HL-60 (cell line): ENCODE measurements at regions not wholly inside any gene's neighbourhood (a gene's known extent, or its start where the extent isn't known, plus 50 kb on each side); places are given as distances from the start of the nearest gene placed in this dataset.
"Not testable (repeated sequence)": the region's sequence is repeated elsewhere in the genome, so short reads cannot be mapped to it uniquely, and the experiment has no call there.

ENCODE experiments used
- POLR2AphosphoS5 ChIP-seq: IDR thresholded peaks from 2 replicates; pipeline ENCODE4 v1.6.1; 2012; ENCODE audit warnings: low read depth
- TF ChIP-seq, protein P1 (sequence below): IDR thresholded peaks from one replicate; pipeline ENCODE4 v1.5.1; 2011; ENCODE audit warnings: low read length, control low read depth, inconsistent platforms; ENCODE audit not compliant: insufficient read depth
- TF ChIP-seq, protein P2 (sequence below): IDR thresholded peaks from 2 replicates; pipeline ENCODE4 v1.6.1; 2012; ENCODE audit warnings: low read depth; ENCODE audit not compliant: insufficient replicate concordance

DNA sequence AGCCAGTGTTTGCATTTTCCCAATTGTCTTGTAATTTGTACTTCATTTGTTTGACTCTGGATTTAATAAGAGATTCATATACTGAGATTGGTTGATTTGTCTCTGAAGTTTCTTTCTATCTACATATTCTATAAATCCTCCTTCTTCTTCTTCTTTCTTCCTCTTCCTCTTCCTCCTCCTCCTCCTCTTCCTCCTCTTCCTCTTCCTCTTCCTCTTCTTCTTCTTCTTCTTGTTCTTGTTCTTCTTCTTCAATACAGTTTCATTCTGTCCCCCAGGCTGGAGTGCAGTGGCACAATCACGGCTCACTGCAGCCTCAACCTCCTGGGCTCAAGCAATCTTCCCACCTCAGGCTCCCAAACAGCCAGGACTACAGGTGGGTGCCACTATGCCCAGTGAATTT is 249.9 kb upstream of the RAB4A start:
- TF ChIP-seq, protein P1, sequence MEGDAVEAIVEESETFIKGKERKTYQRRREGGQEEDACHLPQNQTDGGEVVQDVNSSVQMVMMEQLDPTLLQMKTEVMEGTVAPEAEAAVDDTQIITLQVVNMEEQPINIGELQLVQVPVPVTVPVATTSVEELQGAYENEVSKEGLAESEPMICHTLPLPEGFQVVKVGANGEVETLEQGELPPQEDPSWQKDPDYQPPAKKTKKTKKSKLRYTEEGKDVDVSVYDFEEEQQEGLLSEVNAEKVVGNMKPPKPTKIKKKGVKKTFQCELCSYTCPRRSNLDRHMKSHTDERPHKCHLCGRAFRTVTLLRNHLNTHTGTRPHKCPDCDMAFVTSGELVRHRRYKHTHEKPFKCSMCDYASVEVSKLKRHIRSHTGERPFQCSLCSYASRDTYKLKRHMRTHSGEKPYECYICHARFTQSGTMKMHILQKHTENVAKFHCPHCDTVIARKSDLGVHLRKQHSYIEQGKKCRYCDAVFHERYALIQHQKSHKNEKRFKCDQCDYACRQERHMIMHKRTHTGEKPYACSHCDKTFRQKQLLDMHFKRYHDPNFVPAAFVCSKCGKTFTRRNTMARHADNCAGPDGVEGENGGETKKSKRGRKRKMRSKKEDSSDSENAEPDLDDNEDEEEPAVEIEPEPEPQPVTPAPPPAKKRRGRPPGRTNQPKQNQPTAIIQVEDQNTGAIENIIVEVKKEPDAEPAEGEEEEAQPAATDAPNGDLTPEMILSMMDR, result not testable (repeated sequence)
- TF ChIP-seq POLR2AphosphoS5, result not testable (repeated sequence)
- TF ChIP-seq, protein P2, sequence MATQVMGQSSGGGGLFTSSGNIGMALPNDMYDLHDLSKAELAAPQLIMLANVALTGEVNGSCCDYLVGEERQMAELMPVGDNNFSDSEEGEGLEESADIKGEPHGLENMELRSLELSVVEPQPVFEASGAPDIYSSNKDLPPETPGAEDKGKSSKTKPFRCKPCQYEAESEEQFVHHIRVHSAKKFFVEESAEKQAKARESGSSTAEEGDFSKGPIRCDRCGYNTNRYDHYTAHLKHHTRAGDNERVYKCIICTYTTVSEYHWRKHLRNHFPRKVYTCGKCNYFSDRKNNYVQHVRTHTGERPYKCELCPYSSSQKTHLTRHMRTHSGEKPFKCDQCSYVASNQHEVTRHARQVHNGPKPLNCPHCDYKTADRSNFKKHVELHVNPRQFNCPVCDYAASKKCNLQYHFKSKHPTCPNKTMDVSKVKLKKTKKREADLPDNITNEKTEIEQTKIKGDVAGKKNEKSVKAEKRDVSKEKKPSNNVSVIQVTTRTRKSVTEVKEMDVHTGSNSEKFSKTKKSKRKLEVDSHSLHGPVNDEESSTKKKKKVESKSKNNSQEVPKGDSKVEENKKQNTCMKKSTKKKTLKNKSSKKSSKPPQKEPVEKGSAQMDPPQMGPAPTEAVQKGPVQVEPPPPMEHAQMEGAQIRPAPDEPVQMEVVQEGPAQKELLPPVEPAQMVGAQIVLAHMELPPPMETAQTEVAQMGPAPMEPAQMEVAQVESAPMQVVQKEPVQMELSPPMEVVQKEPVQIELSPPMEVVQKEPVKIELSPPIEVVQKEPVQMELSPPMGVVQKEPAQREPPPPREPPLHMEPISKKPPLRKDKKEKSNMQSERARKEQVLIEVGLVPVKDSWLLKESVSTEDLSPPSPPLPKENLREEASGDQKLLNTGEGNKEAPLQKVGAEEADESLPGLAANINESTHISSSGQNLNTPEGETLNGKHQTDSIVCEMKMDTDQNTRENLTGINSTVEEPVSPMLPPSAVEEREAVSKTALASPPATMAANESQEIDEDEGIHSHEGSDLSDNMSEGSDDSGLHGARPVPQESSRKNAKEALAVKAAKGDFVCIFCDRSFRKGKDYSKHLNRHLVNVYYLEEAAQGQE, result not testable (repeated sequence)
